C4-2B (cell line): ENCODE measurements at regions not wholly inside any gene's neighbourhood (a gene's known extent, or its start where the extent isn't known, plus 50 kb on each side); places are given as distances from the start of the nearest gene placed in this dataset.

Experiments used
- ZFX ChIP-seq: fragments of 450-650 bp; IDR thresholded peaks from 2 replicates; pipeline ENCODE4 v1.6.1; 2017
- TF ChIP-seq, protein P1 (sequence below): fragments of 450-650 bp; conservative IDR thresholded peaks from 2 replicates; pipeline ENCODE4 v1.5.1; 2017; ENCODE audit warnings: mild to moderate bottlenecking

DNA sequence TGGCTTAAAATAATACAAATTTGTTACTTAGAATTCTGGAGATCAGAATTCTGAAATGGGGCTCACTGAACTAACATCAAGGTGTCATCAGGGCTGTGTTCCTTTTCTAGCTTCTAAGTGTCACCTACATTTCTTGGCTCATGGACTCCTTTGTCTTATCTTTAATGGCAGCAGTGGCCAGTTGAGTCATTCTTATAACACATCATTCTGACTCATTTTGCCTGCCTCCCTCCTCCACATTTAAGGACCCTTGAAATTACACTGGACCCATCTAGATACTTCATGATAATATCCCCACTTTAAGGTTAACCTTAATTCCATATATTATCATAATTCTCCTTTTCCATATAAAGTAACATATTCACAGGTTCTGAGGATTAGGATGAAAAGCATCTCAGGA lies 215.9 kb downstream of the GUCY2F start:
- TF ChIP-seq, protein P1, sequence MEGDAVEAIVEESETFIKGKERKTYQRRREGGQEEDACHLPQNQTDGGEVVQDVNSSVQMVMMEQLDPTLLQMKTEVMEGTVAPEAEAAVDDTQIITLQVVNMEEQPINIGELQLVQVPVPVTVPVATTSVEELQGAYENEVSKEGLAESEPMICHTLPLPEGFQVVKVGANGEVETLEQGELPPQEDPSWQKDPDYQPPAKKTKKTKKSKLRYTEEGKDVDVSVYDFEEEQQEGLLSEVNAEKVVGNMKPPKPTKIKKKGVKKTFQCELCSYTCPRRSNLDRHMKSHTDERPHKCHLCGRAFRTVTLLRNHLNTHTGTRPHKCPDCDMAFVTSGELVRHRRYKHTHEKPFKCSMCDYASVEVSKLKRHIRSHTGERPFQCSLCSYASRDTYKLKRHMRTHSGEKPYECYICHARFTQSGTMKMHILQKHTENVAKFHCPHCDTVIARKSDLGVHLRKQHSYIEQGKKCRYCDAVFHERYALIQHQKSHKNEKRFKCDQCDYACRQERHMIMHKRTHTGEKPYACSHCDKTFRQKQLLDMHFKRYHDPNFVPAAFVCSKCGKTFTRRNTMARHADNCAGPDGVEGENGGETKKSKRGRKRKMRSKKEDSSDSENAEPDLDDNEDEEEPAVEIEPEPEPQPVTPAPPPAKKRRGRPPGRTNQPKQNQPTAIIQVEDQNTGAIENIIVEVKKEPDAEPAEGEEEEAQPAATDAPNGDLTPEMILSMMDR, result no peak
- no peak for TF ChIP-seq ZFX
